Right hindlimb (tissue), 1 donor: ENCODE measurements at regions not wholly inside any gene's neighbourhood (a gene's known extent, or its start where the extent isn't known, plus 50 kb on each side); places are given as distances from the start of the nearest gene placed in this dataset.
"Not testable (repeated sequence)": the region's sequence is repeated elsewhere in the genome, so short reads cannot be mapped to it uniquely, and the experiment has no call there.

Experiments used
- DNase-seq: peaks from one replicate; pipeline ENCODE4 v3.0.0-alpha.2; 2018

GRCh38 chr1:121052081-121052660 lies 132.0 kb downstream of the FAM72B start:
- DNase-seq, result not testable (repeated sequence)

GRCh38 chr1:121054928-121055327 lies 129.2 kb downstream of the FAM72B start:
- DNase-seq, result not testable (repeated sequence)

- not testable (repeated sequence) for DNase-seq
Observed at GRCh38 chr1:121066925-121067324, 117.2 kb downstream of the FAM72B start.

GRCh38 chr1:121068738-121069499 lies 115.2 kb downstream of the FAM72B start:
- DNase-seq, result not testable (repeated sequence)

- DNase-seq, result not testable (repeated sequence)
Observed at GRCh38 chr1:121073852-121074251, 110.3 kb downstream of the FAM72B start.

- DNase-seq, result not testable (repeated sequence)
Observed at GRCh38 chr1:121075254-121075805, 108.8 kb downstream of the FAM72B start.

- not testable (repeated sequence) for DNase-seq
Observed at GRCh38 chr1:121076674-121077073, 107.5 kb downstream of the FAM72B start.

GRCh38 chr1:121079655-121080054 lies 104.5 kb downstream of the FAM72B start:
- not testable (repeated sequence) for DNase-seq

- DNase-seq, result peak; percentile 18
Observed at GRCh38 chr1:121080197-121080903, 103.8 kb downstream of the FAM72B start.

GRCh38 chr1:121080904-121081264 lies 103.3 kb downstream of the FAM72B start:
- DNase-seq, result not testable (repeated sequence)

GRCh38 chr1:121081625-121082199 lies 102.4 kb downstream of the FAM72B start:
- DNase-seq, result not testable (repeated sequence)

GRCh38 chr1:121082995-121083394 lies 101.1 kb downstream of the FAM72B start:
- not testable (repeated sequence) for DNase-seq

GRCh38 chr1:121086249-121086648 lies 97.9 kb downstream of the FAM72B start:
- not testable (repeated sequence) for DNase-seq

GRCh38 chr1:121087221-121087620 lies 96.9 kb downstream of the FAM72B start:
- DNase-seq, result not testable (repeated sequence)

GRCh38 chr1:121088568-121088967 lies 95.6 kb downstream of the FAM72B start:
- DNase-seq, result not testable (repeated sequence)

- not testable (repeated sequence) for DNase-seq
Observed at GRCh38 chr1:121092329-121092968, 91.7 kb downstream of the FAM72B start.

GRCh38 chr1:121095014-121095413 lies 89.1 kb downstream of the FAM72B start:
- not testable (repeated sequence) for DNase-seq

GRCh38 chr1:121097127-121097866 lies 86.8 kb downstream of the FAM72B start:
- DNase-seq, result peak; percentile 80

GRCh38 chr1:121097867-121098215 lies 86.3 kb downstream of the FAM72B start:
- peak; percentile 20 for DNase-seq

- DNase-seq, result not testable (repeated sequence)
Observed at GRCh38 chr1:121109025-121109424, 75.1 kb downstream of the FAM72B start.

GRCh38 chr1:121116522-121117297 lies 67.4 kb downstream of the FAM72B start:
- DNase-seq, result peak; percentile 31
